WTC11 (cell line): ENCODE measurements at regions not wholly inside any gene's neighbourhood (a gene's known extent, or its start where the extent isn't known, plus 50 kb on each side); places are given as distances from the start of the nearest gene placed in this dataset.

Experiments used
- CREB1 ChIP-seq: sonication (generic); formaldehyde crosslinking; IDR thresholded peaks from 2 replicates; pipeline ENCODE4 v1.8.0; 2023; ENCODE audit warnings: mild to moderate bottlenecking, missing genetic modification reagents
- IRF2 ChIP-seq: sonication (generic); formaldehyde crosslinking; IDR thresholded peaks from 2 replicates; pipeline ENCODE4 v1.8.0; 2022; ENCODE audit warnings: low read depth, missing genetic modification reagents, borderline replicate concordance
- MXD4 ChIP-seq: fragments of 250-450 bp; sonication (Bioruptor Pico); IDR thresholded peaks from 2 replicates; pipeline ENCODE4 v1.8.0; 2021; ENCODE audit warnings: mild to moderate bottlenecking, moderate library complexity, borderline replicate concordance
- MYBL2 ChIP-seq: sonication (generic); formaldehyde crosslinking; IDR thresholded peaks from 2 replicates; pipeline ENCODE4 v1.8.1; 2023; ENCODE audit warnings: mild to moderate bottlenecking, moderate library complexity, missing genetic modification reagents
- SP1 ChIP-seq: sonication (generic); formaldehyde crosslinking; conservative IDR thresholded peaks from 2 replicates; pipeline ENCODE4 v1.8.1; 2022; ENCODE audit warnings: missing genetic modification reagents
- TP53 ChIP-seq: sonication (generic); formaldehyde crosslinking; IDR thresholded peaks from 2 replicates; pipeline ENCODE4 v1.8.1; 2023; ENCODE audit warnings: mild to moderate bottlenecking, missing genetic modification reagents
- ZNF416 ChIP-seq: fragments of 250-450 bp; sonication (Bioruptor Pico); IDR thresholded peaks from 2 replicates; pipeline ENCODE4 v1.9.0; 2021; ENCODE audit warnings: mild to moderate bottlenecking, inconsistent platforms
- TF ChIP-seq, protein P1 (sequence below): sonication (generic); formaldehyde crosslinking; IDR thresholded peaks from 2 replicates; pipeline ENCODE4 v1.8.1; 2023; ENCODE audit warnings: mild to moderate bottlenecking, missing genetic modification reagents
- TF ChIP-seq, protein P2 (sequence below): fragments of 200-600 bp; IDR thresholded peaks from 2 replicates; pipeline ENCODE4 v1.8.0; 2022; ENCODE audit warnings: antibody characterized with exemption
- TF ChIP-seq, protein P3 (sequence below): sonication (generic); formaldehyde crosslinking; IDR thresholded peaks from 2 replicates; pipeline ENCODE4 v1.8.0; 2022; ENCODE audit warnings: mild to moderate bottlenecking, missing genetic modification reagents
- TF ChIP-seq, protein P4 (sequence below): sonication (generic); formaldehyde crosslinking; IDR thresholded peaks from 2 replicates; pipeline ENCODE4 v1.8.1; 2022; ENCODE audit warnings: mild to moderate bottlenecking, moderate library complexity, missing genetic modification reagents
- TF ChIP-seq, protein P5 (sequence below): sonication (generic); formaldehyde crosslinking; IDR thresholded peaks from 2 replicates; pipeline ENCODE4 v1.8.1; 2022; ENCODE audit warnings: missing genetic modification reagents, borderline replicate concordance
- TF ChIP-seq, protein P6 (sequence below): sonication (generic); formaldehyde crosslinking; IDR thresholded peaks from 2 replicates; pipeline ENCODE4 v1.8.1; 2022; ENCODE audit warnings: mild to moderate bottlenecking, missing genetic modification reagents, moderate library complexity, borderline replicate concordance
- TF ChIP-seq, protein P7 (sequence below): sonication (generic); formaldehyde crosslinking; IDR thresholded peaks from 2 replicates; pipeline ENCODE4 v1.8.0; 2023; ENCODE audit warnings: mild to moderate bottlenecking, missing genetic modification reagents

DNA sequence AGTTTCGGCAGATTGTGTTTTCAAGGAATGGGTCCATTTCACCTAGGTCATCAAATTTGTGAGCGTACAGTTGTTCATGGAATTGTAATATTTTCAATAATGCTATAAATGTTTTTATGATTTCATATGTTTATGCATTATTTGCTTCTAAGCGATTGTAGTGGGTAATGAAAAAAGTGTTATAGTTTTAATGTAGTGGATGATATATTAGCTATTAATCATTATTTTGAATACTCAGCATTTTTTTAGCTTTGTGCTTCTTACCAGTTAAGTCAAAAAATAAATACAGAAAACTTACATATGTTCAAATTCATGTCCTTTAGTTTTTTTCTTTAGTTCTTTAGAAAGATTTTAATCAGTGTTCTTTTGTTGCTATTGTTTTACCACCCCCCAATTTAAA is 677.0 kb downstream of the STK39 start:
- TF ChIP-seq MXD4 (no peak), SP1 (CRISPR knock-in tag) (no peak), CREB1 (no peak), TP53 (CRISPR knock-in tag) (no peak), IRF2 (CRISPR knock-in tag) (no peak), ZNF416 (no peak), MYBL2 (no peak)
- TF ChIP-seq, protein P1, sequence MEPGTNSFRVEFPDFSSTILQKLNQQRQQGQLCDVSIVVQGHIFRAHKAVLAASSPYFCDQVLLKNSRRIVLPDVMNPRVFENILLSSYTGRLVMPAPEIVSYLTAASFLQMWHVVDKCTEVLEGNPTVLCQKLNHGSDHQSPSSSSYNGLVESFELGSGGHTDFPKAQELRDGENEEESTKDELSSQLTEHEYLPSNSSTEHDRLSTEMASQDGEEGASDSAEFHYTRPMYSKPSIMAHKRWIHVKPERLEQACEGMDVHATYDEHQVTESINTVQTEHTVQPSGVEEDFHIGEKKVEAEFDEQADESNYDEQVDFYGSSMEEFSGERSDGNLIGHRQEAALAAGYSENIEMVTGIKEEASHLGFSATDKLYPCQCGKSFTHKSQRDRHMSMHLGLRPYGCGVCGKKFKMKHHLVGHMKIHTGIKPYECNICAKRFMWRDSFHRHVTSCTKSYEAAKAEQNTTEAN (CRISPR knock-in tag) = no peak
- TF ChIP-seq, protein P2, sequence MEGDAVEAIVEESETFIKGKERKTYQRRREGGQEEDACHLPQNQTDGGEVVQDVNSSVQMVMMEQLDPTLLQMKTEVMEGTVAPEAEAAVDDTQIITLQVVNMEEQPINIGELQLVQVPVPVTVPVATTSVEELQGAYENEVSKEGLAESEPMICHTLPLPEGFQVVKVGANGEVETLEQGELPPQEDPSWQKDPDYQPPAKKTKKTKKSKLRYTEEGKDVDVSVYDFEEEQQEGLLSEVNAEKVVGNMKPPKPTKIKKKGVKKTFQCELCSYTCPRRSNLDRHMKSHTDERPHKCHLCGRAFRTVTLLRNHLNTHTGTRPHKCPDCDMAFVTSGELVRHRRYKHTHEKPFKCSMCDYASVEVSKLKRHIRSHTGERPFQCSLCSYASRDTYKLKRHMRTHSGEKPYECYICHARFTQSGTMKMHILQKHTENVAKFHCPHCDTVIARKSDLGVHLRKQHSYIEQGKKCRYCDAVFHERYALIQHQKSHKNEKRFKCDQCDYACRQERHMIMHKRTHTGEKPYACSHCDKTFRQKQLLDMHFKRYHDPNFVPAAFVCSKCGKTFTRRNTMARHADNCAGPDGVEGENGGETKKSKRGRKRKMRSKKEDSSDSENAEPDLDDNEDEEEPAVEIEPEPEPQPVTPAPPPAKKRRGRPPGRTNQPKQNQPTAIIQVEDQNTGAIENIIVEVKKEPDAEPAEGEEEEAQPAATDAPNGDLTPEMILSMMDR = no peak
- TF ChIP-seq, protein P3, sequence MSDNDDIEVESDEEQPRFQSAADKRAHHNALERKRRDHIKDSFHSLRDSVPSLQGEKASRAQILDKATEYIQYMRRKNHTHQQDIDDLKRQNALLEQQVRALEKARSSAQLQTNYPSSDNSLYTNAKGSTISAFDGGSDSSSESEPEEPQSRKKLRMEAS (CRISPR knock-in tag) = no peak
- TF ChIP-seq, protein P4, sequence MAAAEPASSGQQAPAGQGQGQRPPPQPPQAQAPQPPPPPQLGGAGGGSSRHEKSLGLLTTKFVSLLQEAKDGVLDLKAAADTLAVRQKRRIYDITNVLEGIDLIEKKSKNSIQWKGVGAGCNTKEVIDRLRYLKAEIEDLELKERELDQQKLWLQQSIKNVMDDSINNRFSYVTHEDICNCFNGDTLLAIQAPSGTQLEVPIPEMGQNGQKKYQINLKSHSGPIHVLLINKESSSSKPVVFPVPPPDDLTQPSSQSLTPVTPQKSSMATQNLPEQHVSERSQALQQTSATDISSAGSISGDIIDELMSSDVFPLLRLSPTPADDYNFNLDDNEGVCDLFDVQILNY = no peak
- TF ChIP-seq, protein P5, sequence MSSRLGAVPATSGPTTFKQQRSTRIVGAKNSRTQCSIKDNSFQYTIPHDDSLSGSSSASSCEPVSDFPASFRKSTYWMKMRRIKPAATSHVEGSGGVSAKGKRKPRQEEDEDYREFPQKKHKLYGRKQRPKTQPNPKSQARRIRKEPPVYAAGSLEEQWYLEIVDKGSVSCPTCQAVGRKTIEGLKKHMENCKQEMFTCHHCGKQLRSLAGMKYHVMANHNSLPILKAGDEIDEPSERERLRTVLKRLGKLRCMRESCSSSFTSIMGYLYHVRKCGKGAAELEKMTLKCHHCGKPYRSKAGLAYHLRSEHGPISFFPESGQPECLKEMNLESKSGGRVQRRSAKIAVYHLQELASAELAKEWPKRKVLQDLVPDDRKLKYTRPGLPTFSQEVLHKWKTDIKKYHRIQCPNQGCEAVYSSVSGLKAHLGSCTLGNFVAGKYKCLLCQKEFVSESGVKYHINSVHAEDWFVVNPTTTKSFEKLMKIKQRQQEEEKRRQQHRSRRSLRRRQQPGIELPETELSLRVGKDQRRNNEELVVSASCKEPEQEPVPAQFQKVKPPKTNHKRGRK = no peak
- TF ChIP-seq, protein P6, sequence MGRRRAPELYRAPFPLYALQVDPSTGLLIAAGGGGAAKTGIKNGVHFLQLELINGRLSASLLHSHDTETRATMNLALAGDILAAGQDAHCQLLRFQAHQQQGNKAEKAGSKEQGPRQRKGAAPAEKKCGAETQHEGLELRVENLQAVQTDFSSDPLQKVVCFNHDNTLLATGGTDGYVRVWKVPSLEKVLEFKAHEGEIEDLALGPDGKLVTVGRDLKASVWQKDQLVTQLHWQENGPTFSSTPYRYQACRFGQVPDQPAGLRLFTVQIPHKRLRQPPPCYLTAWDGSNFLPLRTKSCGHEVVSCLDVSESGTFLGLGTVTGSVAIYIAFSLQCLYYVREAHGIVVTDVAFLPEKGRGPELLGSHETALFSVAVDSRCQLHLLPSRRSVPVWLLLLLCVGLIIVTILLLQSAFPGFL (CRISPR knock-in tag) = no peak
- TF ChIP-seq, protein P7, sequence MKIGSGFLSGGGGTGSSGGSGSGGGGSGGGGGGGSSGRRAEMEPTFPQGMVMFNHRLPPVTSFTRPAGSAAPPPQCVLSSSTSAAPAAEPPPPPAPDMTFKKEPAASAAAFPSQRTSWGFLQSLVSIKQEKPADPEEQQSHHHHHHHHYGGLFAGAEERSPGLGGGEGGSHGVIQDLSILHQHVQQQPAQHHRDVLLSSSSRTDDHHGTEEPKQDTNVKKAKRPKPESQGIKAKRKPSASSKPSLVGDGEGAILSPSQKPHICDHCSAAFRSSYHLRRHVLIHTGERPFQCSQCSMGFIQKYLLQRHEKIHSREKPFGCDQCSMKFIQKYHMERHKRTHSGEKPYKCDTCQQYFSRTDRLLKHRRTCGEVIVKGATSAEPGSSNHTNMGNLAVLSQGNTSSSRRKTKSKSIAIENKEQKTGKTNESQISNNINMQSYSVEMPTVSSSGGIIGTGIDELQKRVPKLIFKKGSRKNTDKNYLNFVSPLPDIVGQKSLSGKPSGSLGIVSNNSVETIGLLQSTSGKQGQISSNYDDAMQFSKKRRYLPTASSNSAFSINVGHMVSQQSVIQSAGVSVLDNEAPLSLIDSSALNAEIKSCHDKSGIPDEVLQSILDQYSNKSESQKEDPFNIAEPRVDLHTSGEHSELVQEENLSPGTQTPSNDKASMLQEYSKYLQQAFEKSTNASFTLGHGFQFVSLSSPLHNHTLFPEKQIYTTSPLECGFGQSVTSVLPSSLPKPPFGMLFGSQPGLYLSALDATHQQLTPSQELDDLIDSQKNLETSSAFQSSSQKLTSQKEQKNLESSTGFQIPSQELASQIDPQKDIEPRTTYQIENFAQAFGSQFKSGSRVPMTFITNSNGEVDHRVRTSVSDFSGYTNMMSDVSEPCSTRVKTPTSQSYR (CRISPR knock-in tag) = no peak
